Brain microvascular endothelial cell (primary cell): ENCODE measurements at regions not wholly inside any gene's neighbourhood (a gene's known extent, or its start where the extent isn't known, plus 50 kb on each side); places are given as distances from the start of the nearest gene placed in this dataset.

ENCODE experiments used
- DNase-seq: peaks from one replicate; pipeline ENCODE4 v3.0.0-alpha.2; 2020
- H3K27ac ChIP-seq: fragments of 250-450 bp; sonication (Bioruptor Pico); 2 replicates; pipeline ENCODE4 v1.5.1; 2020; ENCODE audit warnings: mild to moderate bottlenecking, moderate library complexity
- H3K27me3 ChIP-seq: fragments of 250-450 bp; sonication (Bioruptor Pico); replicated peaks from 2 replicates; pipeline ENCODE4 v1.5.1; 2020; ENCODE audit warnings: mild to moderate bottlenecking
- H3K36me3 ChIP-seq: fragments of 250-450 bp; sonication (Bioruptor Pico); replicated peaks from 2 replicates; pipeline ENCODE4 v1.5.1; 2020; ENCODE audit warnings: mild to moderate bottlenecking
- H3K4me3 ChIP-seq: 2 replicates; pipeline ENCODE4 v1.5.1; 2011; ENCODE audit warnings: low read depth, mild to moderate bottlenecking, control low read depth, low read length, moderate library complexity
- in situ Hi-C: cut with HindIII; loops from 2 replicates; pipeline ENCODE4 v1.10.0; 2017; ENCODE audit warnings: low sequenced_read_pairs, low pct_ligation_motif_present
- TF ChIP-seq, protein P1 (sequence below): IDR thresholded peaks from 2 replicates; pipeline ENCODE4 v1.5.1; 2011; ENCODE audit warnings: low read depth, mild to moderate bottlenecking, moderate library complexity, low read length, control low read depth, inconsistent platforms; ENCODE audit errors: missing control alignments

DNA sequence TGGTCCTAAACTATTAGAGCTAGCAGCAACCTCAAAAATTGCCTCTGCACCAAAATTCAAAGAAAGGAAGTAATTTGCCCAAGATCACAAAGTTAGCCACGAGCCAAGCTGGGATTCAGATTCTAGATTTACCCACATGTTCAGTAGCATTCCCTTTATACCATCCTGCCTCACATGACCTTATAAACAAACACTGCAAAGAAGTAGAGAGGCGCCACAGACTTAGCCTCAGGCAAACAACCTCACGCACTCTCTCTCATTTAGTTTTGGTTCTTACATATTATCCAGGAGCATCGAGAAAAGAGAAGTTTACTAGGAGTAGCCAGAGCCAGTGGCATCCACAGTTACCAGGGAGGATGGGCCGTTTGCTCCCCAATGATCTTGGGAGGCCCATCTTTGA, 226.6 kb downstream of the OSR1 start:
- Histone ChIP-seq H3K27ac (no peak overlapping the region), H3K27me3 (no peaks in the 10 kb centered on the region), H3K36me3 (no peaks in the 10 kb centered on the region), H3K4me3 (no peak overlapping the region)
- TF ChIP-seq, protein P1, sequence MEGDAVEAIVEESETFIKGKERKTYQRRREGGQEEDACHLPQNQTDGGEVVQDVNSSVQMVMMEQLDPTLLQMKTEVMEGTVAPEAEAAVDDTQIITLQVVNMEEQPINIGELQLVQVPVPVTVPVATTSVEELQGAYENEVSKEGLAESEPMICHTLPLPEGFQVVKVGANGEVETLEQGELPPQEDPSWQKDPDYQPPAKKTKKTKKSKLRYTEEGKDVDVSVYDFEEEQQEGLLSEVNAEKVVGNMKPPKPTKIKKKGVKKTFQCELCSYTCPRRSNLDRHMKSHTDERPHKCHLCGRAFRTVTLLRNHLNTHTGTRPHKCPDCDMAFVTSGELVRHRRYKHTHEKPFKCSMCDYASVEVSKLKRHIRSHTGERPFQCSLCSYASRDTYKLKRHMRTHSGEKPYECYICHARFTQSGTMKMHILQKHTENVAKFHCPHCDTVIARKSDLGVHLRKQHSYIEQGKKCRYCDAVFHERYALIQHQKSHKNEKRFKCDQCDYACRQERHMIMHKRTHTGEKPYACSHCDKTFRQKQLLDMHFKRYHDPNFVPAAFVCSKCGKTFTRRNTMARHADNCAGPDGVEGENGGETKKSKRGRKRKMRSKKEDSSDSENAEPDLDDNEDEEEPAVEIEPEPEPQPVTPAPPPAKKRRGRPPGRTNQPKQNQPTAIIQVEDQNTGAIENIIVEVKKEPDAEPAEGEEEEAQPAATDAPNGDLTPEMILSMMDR, result no peak
- in situ Hi-C loops, result no loop called here
- DNase-seq, result no peak

DNA sequence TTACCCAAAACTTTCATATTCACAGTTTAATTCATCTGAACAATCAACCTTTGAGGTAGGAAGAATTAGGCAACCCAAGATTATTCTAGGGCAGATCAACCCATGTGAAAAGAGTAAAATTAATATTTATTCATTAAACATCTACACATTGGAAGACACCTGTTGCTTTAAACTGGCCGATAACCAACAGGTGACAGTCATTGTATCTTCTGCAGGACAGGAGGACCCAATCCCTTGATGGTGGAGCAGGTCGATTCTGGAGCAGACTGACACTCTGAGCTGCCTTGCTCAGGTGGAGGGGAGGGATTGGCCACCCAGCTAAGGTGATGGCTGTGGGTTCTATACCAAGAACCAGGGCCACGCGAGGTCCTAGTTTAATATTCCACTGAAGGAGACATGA, 230.3 kb downstream of the OSR1 start:
- H3K27ac ChIP-seq, result no peak overlapping the region
- TF ChIP-seq, protein P1, result no peak

DNA sequence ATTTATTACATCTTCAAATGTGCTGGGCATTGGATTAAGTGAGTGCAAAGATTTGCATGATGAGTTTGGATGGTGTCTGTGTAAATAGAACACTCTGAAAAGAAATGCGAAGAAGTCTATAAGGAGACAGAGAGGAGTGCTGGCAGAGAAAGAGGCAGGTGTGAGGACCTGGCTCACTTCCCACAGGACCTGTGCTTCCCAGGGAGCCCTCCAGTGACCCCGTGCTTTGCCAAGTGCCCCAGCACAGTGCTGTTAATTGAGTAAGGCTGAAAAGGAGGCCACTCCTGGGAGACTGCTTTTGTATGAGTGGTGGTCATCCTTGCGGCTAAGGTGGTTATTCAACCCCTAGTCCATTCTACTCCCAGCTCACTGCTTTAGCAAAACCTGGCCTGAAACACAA, 230.8 kb downstream of the OSR1 start:
- in situ Hi-C loops, result no loop called here
- Histone ChIP-seq H3K36me3 (no peaks in the 10 kb centered on the region), H3K27me3 (no peaks in the 10 kb centered on the region), H3K27ac (no peak overlapping the region), H3K4me3 (no peak overlapping the region)
- TF ChIP-seq, protein P1, result no peak
- DNase-seq, result no peak

More for the DNA sequence above, 230.3 kb downstream of the OSR1 start:
- DNase-seq, result no peak
- in situ Hi-C loops, result no loop called here
- Histone ChIP-seq H3K4me3 (no peak overlapping the region), H3K36me3 (no peaks in the 10 kb centered on the region), H3K27me3 (no peaks in the 10 kb centered on the region)

DNA sequence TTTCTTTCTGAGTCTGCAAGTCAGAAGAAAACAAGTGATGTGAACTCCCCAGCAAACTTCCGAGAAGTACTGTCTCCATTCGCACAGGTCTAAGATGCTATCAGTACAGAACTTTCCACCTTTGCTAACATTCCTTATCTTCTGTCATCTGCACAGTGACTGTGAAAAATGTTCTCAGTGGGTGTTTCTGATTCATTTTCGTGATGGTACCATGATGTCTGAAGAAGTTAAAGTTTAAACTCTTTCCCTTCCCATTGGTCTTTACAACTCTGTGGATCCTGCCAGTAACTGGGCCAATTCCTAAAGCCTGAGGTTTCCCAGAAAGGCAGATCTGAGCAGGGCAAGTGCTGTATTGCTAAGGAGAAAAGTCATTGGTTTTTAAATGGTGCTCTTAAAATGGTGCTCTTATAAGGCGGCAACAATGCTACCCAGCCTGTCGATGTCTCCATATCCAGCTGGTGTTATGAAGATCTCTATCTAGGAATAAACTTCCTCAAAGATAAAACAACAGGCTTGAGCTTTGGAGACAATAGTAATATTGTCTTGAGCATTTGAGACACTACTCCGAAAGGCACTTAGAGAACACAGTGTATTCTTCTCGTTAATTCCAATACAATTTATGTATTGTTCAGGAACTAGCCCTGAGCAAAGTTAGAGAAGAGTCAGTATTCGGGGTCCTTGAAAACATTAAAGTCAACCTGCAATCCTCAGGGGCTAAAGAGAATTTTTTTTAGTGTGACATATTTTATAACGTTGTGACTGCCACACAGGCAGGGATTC, 232.3 kb downstream of the OSR1 start:
- no peak overlapping the region for H3K27ac ChIP-seq
- TF ChIP-seq, protein P1, result no peak
- no peak for DNase-seq
- H3K36me3 ChIP-seq, result no peaks in the 10 kb centered on the region
- no peak overlapping the region for H3K4me3 ChIP-seq
- in situ Hi-C loops, result no loop called here
- no peaks in the 10 kb centered on the region for H3K27me3 ChIP-seq

DNA sequence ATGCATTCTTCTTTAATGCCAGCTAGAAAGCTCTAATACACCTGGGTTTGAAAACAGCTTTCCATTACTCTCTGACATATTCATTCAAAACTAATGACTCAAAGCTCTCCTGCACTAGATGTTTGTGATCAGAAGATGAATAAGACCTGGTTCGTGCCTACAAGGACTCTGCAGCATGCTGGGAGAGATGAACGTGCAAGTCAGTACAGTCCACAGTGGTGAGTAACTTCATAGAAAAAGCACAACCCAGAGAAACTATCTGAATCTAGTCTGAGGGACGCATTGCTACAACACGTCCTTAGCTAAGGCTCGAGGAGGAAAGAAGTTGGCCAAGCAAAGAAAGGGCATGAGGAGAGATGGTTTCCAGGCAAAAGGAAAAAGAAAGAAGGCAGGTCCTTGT, 234.3 kb downstream of the OSR1 start:
- peak; percentile 93 for DNase-seq
- H3K27me3 ChIP-seq, result no peaks in the 10 kb centered on the region
- no peaks in the 10 kb centered on the region for H3K36me3 ChIP-seq
- TF ChIP-seq, protein P1, result no peak
- H3K4me3 ChIP-seq, result no peak overlapping the region
- peak overlapping the region; percentile 30 for H3K27ac ChIP-seq
- in situ Hi-C loops, result no loop called here

DNA sequence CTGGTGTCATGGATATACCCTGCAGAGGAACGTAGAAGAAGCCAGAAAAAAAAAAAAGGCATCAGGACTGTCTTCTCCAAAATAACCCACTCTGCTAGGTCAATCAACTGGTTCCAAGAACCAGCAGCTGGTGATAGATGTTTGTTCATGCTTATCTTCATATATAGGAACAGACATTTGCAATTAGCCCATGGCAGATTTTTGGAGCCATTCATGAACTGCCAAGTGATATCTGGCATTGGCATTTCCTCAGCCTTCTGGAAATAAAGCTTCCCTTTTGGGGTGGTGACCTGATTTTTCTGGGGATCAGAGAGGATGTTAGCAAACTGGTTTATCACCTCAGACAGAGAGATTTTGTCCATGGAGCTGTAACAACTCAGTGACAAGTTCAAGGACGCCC, 234.9 kb downstream of the OSR1 start:
- in situ Hi-C loops, result no loop called here
- DNase-seq, result no peak
- Histone ChIP-seq H3K27ac (peak overlapping the region; percentile 9), H3K4me3 (no peak overlapping the region), H3K36me3 (no peaks in the 10 kb centered on the region), H3K27me3 (no peaks in the 10 kb centered on the region)
- TF ChIP-seq, protein P1, result no peak
